ENCODE measurements at regions not wholly inside any gene's neighbourhood (a gene's known extent, or its start where the extent isn't known, plus 50 kb on each side); places are given as distances from the start of the nearest gene placed in this dataset.
A peak's percentile ranks its signal among the peaks of the same experiment; 100 is the strongest.

GRCh38 chr2:136062066-136062837 lies 55.7 kb downstream of the CXCR4 start:
- DNase-seq = no peak

GRCh38 chr2:136060416-136060815 lies 57.5 kb downstream of the CXCR4 start:
- no peak for DNase-seq

DNA sequence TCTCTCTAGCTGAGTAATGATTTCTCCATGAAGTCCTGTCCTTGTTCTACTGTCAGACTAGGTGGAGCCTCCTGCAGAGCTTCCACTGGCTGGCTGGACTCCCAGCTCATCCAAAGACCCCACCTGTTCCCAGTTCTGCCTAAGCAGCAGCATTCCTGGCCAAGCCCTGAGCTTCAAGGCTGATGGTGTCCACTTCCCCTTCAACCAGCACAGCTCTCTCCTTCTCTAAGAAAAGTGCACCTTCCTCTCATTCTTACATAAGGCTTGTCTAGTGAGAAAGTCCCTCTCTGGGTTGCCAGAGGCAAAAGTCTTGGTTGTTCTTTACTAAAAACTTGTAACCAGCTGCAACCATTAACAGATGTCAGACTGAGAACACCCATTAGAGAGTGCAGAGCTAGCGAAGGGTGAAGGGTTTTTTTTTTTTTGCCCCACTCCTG lies 58.9 kb downstream of the CXCR4 start:
- no peak for DNase-seq

- DNase-seq = no peak
Measured at GRCh38 chr2:136058262-136058661, 59.7 kb downstream of the CXCR4 start.

DNA sequence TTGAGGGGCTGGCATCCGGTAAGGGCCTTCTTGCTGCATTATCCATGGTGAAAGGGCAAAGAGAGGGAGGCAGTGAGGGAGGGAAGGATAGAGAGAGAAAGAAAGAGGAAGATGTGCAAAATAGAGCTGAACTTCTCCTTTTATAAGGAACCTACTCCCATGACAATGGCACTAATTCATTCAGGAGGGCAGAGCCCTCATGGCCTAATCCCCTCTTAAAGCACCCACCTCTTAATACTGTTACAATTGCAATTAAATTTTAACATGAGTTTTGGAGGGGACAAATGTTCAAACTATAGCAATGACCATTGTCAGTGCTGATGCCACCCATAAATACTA lies 60.2 kb downstream of the CXCR4 start:
- no peak for DNase-seq

GRCh38 chr2:136057023-136057801 lies 60.7 kb downstream of the CXCR4 start:
- DNase-seq = peak; percentile 65

DNA sequence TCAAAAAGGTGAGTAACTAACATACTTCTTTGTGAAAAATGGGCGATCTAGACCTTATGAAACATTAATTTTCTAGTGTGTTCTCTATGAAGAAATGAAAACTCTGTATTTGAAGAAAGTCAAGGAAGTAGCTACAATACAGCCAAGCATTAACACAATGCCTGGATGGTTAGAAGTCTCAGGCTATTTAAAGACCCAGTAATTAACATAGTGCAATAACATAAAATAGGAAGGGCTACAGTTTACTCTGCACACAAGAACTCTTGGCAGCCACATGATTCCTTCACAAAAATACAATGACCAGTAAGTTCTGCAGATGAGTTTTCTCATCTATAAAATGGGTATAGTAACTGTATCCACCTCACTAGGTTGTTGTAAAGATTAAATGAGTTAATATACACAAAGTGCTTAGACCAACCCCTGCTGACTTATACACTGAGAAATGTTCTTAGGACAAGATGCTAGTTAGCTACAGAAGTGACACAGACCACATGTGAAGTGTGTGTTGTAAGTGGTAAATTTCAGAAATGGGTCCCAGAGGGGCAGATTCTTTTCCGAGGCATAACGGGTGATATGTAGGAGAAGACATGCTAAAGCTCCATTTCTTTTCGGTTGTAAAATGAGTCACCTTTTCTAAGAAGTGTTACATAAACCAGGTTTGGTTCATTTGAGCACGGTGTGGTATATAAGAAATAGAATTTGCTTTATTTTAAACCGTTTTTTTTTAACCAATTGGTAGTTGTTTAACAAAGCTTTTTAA lies 61.8 kb downstream of the CXCR4 start:
- peak; percentile 27 for DNase-seq

DNA sequence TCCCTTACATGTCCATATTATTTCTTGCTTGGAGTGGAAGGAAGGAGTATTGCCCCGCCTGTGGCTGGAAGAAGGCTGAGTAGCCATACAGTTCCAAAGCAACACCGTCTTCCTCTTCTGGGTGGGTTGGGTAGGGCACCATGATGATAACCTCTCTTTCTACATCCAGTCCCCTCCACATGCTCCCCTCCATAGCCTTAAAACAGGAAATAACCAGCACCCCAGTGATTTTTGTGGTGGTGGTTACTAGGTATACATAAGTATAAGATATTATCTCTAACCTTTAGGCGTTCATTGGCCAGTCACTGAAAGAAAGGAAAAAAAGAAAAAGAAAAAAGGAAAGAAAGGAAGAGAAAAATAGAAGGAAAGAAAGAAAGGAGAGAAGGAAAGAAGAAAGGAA lies 63.1 kb downstream of the CXCR4 start:
- peak; percentile 23 for DNase-seq

- DNase-seq = peak; percentile 27
Measured at GRCh38 chr2:136052369-136053362, 65.3 kb downstream of the CXCR4 start.

- DNase-seq = peak; percentile 19
Measured at GRCh38 chr2:136051725-136052048, 66.3 kb upstream of the DARS1 start.

DNA sequence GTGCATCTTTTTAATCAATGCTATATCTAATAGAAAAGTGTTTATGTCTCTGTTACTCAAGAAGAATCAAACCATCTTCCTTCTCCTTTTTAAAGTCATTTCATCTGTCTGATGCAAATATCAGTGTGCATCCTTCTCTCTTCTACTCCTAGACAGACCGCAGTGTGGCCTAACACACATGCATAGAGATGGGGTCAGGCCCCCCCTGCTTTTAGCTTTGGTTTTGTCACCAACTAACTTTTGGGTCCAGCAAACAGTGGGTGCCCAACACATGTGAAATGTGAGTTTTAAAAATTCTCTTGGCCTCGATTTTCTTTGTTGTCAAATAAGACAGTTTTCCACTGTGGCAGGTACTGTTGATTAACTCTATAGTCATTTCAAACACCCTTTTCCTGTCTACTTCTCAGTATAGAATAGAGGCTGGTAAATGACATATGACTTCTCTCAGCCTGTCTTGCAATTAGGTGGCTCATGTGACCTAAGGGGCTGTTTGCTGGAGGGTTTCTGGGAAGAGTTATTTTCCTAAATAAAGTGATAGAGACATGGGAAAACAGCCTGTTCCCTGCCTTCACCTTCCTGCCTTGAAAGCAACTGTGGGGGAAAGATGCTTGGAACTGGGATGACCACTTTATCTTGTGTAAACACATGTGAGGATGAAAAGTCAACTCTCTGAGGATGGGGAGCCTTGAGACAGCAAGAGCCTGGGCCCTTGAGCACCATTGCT lies 65.7 kb upstream of the DARS1 start:
- DNase-seq = no peak

GRCh38 chr2:136049991-136050920 lies 64.8 kb upstream of the DARS1 start:
- no peak for DNase-seq

- no peak for DNase-seq
Measured at GRCh38 chr2:136049011-136049742, 63.8 kb upstream of the DARS1 start.

- no peak for DNase-seq
Measured at GRCh38 chr2:136045835-136046570, 60.6 kb upstream of the DARS1 start.

DNA sequence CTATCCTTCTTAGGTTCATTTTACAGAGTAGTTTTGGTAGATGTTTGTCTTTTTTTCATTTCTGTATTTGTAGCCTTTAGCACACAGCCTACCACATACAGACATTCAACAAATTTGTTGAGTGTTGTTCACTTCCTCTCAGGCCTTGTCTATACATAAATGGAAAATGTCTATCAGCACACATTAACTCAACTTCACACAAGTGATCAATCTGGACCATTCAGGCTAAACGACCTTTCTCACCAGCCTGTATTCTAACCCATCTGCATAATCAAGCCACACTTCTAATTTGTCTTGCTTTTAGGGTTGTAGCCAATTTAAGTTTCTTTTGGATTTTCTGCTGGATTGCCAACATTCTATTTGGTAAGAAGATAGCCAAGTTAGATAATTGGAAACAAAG lies 59.9 kb upstream of the DARS1 start:
- DNase-seq = no peak
